ENCODE measurements at regions not wholly inside any gene's neighbourhood (a gene's known extent, or its start where the extent isn't known, plus 50 kb on each side); places are given as distances from the start of the nearest gene placed in this dataset.

DNA sequence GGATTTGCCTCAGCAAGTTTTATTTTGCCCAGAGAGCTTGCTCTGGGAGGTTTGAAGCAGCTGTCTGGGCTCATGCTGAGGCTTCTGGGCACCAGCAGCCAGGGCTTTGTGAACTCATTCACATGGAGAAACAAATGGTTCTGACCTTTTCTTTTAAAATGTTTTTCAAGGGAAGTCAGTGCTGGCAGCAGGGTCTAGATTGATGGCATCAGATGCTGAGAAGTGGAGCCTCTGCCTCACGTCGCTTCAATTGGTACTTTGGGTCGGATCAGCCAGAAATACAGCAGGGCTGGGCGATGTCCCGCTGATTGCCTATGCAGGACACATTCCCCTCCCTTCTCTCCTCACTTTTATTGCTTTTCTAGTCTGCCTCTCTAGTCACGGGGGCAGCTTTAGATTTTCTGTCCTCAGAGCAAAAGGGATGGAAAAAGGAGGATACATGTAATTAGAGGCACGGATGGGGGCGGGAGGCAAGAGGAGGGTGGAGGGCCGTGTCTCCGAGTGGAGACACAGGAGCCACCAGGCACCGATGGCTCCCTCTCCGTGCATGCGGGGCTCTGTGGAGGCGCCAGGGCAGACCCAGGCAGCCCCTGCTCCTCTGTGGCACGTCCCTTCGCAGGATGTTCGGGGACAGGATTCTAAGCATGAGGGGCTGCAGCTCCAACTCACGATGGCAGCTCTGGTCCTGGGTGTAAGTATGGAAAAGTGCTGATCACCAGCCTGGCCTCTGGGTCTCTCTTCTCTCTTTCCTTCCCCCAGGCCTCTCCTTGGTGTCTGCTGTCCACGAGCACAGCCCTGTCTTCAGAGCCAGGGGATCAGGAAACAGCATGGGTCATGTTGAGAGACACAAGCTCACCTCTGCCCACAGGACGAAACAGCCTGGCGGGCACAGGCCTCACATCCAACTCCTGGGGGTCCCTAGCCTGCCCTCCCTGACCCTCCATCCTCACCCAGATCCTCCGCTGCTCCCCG is 116.1 kb downstream of the FAM43A start:
- Mint-ChIP-seq H3K4me3 (peak overlapping the region; percentile 24), H3K36me3 (ENCODE audit: low read depth) (peaks cover under 1% of the 10 kb centered on the region), H3K4me1 (peaks cover 55% of the 10 kb centered on the region), H3K27me3 (ENCODE audit: low read depth, poor library complexity) (peaks cover 23% of the 10 kb centered on the region), H3K9me3 (peaks cover 2% of the 10 kb centered on the region), H3K27ac (peak overlapping the region; percentile 60)
- no peak for TF ChIP-seq CTCF (IDR thresholded peaks at IDR 0.05)
- peak; percentile 23 for DNase-seq

- DNase-seq = no peak
- no peak overlapping the region for H3K27ac Mint-ChIP-seq
- H3K27me3 Mint-ChIP-seq (ENCODE audit: low read depth, poor library complexity) = peaks cover 16% of the 10 kb centered on the region
- TF ChIP-seq CTCF (IDR thresholded peaks at IDR 0.05) = no peak
- H3K9me3 Mint-ChIP-seq = no peaks in the 10 kb centered on the region
- H3K4me1 Mint-ChIP-seq = peaks cover 32% of the 10 kb centered on the region
- H3K36me3 Mint-ChIP-seq (ENCODE audit: low read depth) = no peaks in the 10 kb centered on the region
- H3K4me3 Mint-ChIP-seq = no peak overlapping the region
Observed at GRCh38 chr3:194804796-194805195, 119.1 kb downstream of the FAM43A start.

DNA sequence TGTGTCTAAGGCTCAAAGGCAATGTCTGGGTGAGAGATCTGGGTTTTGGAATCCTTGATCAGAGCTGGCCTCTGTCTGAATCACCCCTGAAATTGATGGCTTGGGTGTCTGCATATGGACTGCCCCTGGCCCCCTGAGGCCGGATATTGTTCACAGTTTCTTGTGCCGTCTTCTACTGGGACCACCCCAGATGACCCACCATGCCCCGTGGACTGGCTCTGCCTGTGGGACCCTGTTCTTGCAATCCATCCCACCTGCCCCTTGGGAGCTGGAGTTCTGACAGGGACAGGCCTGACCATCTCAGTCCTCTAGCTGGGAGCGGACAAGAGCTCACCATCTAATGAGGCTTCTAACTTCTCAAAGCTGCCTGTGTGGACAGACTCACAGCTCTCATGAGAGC is 119.9 kb downstream of the FAM43A start:
- Mint-ChIP-seq H3K36me3 (ENCODE audit: low read depth) (no peaks in the 10 kb centered on the region), H3K4me1 (peaks cover 27% of the 10 kb centered on the region), H3K27ac (no peak overlapping the region), H3K27me3 (ENCODE audit: low read depth, poor library complexity) (peaks cover 16% of the 10 kb centered on the region), H3K4me3 (no peak overlapping the region), H3K9me3 (no peaks in the 10 kb centered on the region)
- no peak for DNase-seq
- no peak for TF ChIP-seq CTCF (IDR thresholded peaks at IDR 0.05)

GRCh38 chr3:194806991-194807630 is 121.4 kb downstream of the FAM43A start:
- Mint-ChIP-seq H3K9me3 (no peaks in the 10 kb centered on the region), H3K27ac (no peak overlapping the region), H3K4me3 (no peak overlapping the region), H3K27me3 (ENCODE audit: low read depth, poor library complexity) (peaks cover 16% of the 10 kb centered on the region), H3K4me1 (peaks cover 27% of the 10 kb centered on the region), H3K36me3 (ENCODE audit: low read depth) (no peaks in the 10 kb centered on the region)
- no peak for TF ChIP-seq CTCF (IDR thresholded peaks at IDR 0.05)
- no peak for DNase-seq

DNA sequence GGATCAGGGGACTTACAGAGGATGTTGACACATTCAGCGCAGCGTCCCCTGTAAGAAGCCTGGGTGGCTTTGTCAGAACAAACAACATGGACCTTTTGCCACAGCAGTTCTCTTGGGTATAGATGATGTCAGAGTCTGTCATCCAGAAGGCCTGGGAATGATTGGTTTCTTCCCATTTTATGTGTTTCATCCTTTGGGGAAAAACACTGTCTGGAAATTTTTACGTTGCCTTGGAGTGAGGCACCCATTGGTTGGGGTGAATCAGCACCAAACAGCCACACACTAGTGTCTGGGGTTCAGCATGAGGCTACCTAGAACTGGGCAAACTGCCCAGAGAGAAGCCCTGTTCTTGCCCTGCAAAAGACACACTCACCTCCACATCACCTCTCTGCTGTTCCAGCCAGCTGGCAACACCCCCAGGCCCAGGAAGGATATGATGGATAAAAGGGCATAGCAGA is 123.0 kb downstream of the FAM43A start:
- Mint-ChIP-seq H3K27ac (no peak overlapping the region), H3K4me3 (no peak overlapping the region), H3K4me1 (peaks cover 23% of the 10 kb centered on the region), H3K36me3 (ENCODE audit: low read depth) (no peaks in the 10 kb centered on the region), H3K9me3 (no peaks in the 10 kb centered on the region), H3K27me3 (ENCODE audit: low read depth, poor library complexity) (peaks cover 16% of the 10 kb centered on the region)
- TF ChIP-seq CTCF (IDR thresholded peaks at IDR 0.05) = no peak
- DNase-seq = no peak

Measured in nephron progenitor cell (in vitro differentiated cells).